H1 (cell line): ENCODE measurements at regions not wholly inside any gene's neighbourhood (a gene's known extent, or its start where the extent isn't known, plus 50 kb on each side); places are given as distances from the start of the nearest gene placed in this dataset.

Source experiments
- CTCF ChIA-PET: fragments of 300-600 bp; sonication (Branson Sonifier 250); formaldehyde crosslinking; loops from one replicate; lab custom pipeline; 2021; ENCODE audit not compliant: partially characterized antibody; lab: Charles Lee
- POLR2A ChIA-PET: fragments of 300-600 bp; sonication (Branson Sonifier 250); formaldehyde crosslinking; loops from one replicate; lab custom pipeline; 2021; ENCODE audit warnings: inconsistent platforms; ENCODE audit not compliant: partially characterized antibody; lab: Charles Lee
- DNase-seq, 2 experiments: peaks; one replicate each; pipeline versions ENCODE4 v3.0.0 to v3.0.0-alpha.2; 2010 to 2022; ENCODE audit warnings: low spot score in 2 of 2, low read depth in 1 of 2, mixed read lengths in 1 of 2
- FAIRE-seq: peaks from 2 replicates; lab custom pipeline; 2011; peaks lifted over from hg19 to GRCh38; lab: Jason Lieb, UNC
- H2AFZ ChIP-seq: 2 replicates; pipeline ENCODE4 v1.8.1; 2012; ENCODE audit warnings: low read length, inconsistent platforms
- H2AK5ac ChIP-seq: 2 replicates; pipeline ENCODE4 v1.6.1; 2013; ENCODE audit warnings: low read depth, low read length
- H2BK120ac ChIP-seq: replicated peaks from 2 replicates; pipeline ENCODE3; 2013; ENCODE audit warnings: low read depth, low read length, inconsistent platforms
- H2BK12ac ChIP-seq: 2 replicates; pipeline ENCODE4 v1.6.1; 2013; ENCODE audit warnings: low read depth, low read length
- H2BK15ac ChIP-seq: 2 replicates; pipeline ENCODE4 v1.6.1; 2013; ENCODE audit warnings: low read length
- H2BK20ac ChIP-seq: 2 replicates; pipeline ENCODE4 v1.6.1; 2013; ENCODE audit warnings: low read length
- H2BK5ac ChIP-seq: 2 replicates; pipeline ENCODE4 v1.6.1; 2013; ENCODE audit warnings: low read depth, low read length
- H3K14ac ChIP-seq: 2 replicates; pipeline ENCODE4 v1.6.1; 2013; ENCODE audit warnings: inconsistent platforms; ENCODE audit not compliant: insufficient read length
- H3K18ac ChIP-seq: 2 replicates; pipeline ENCODE4 v1.6.1; 2013; ENCODE audit warnings: low read length; ENCODE audit errors: extremely low read depth
- H3K23ac ChIP-seq: 2 replicates; pipeline ENCODE4 v1.6.1; 2013; ENCODE audit warnings: inconsistent platforms; ENCODE audit not compliant: insufficient read length
- H3K23me2 ChIP-seq: 2 replicates; pipeline ENCODE4 v1.6.1; 2013; ENCODE audit warnings: low read depth, low read length
- H3K27ac ChIP-seq: 2 replicates; pipeline ENCODE4 v1.6.1; 2011; ENCODE audit warnings: low read depth, low read length, inconsistent platforms
- H3K27me3 ChIP-seq, 4 experiments: replicated peaks in 1 of 4; 1 replicate in 1 of 4; 2 replicates in 3 of 4; pipeline versions ENCODE4 v1.6.1 to v1.8.1; 2011 to 2013; ENCODE audit warnings: low read length in 3 of 4, mild to moderate bottlenecking in 3 of 4, inconsistent platforms in 2 of 4, mixed read lengths in 2 of 4, moderate library complexity in 1 of 4; ENCODE audit not compliant: control insufficient read depth in 3 of 4, insufficient read depth in 3 of 4; ENCODE audit errors: extremely low read depth in 1 of 4
- H3K36me3 ChIP-seq, 4 experiments: 2 replicates each; pipeline versions ENCODE4 v1.6.1 to v1.8.1; 2011 to 2013; ENCODE audit warnings: mild to moderate bottlenecking in 4 of 4, low read length in 3 of 4, moderate library complexity in 2 of 4, control low read depth in 1 of 4, inconsistent platforms in 1 of 4; ENCODE audit not compliant: insufficient read depth in 4 of 4, control insufficient read depth in 2 of 4
- H3K4ac ChIP-seq: replicated peaks from 2 replicates; pipeline ENCODE3; 2013; ENCODE audit warnings: low read length, low read depth, mixed read lengths, inconsistent platforms; ENCODE audit not compliant: insufficient read length
- H3K4me1 ChIP-seq, 4 experiments: replicated peaks in 1 of 4; 1 replicate in 1 of 4; 2 replicates in 3 of 4; pipeline versions ENCODE4 v1.6.1 to v1.8.1; 2011 to 2013; ENCODE audit warnings: low read length in 3 of 4, inconsistent platforms in 2 of 4, mixed read lengths in 1 of 4; ENCODE audit not compliant: insufficient read depth in 4 of 4, control insufficient read depth in 3 of 4
- H3K4me2 ChIP-seq, 2 experiments: 2 replicates each; pipeline versions ENCODE4 v1.6.1 to v1.8.1; 2011 to 2013; ENCODE audit warnings: low read depth in 2 of 2, low read length in 2 of 2, control low read depth in 1 of 2, inconsistent platforms in 1 of 2, mild to moderate bottlenecking in 1 of 2; ENCODE audit not compliant: insufficient read depth in 1 of 2
- H3K4me3 ChIP-seq, 4 experiments: fragments of 200-600, 300-600 bp in 1 of 4; sonication (generic), shearing (Covaris generic), sonication (Bioruptor Twin) in 1 of 4; 2 replicates each; pipeline versions ENCODE4 v1.5.1 to v1.8.1; 2011 to 2016; ENCODE audit warnings: low read length in 4 of 4, low read depth in 3 of 4, control low read depth in 2 of 4, inconsistent platforms in 2 of 4, mild to moderate bottlenecking in 2 of 4, mixed read lengths in 1 of 4, moderate library complexity in 1 of 4; ENCODE audit not compliant: insufficient read depth in 2 of 4; ENCODE audit errors: extremely low read depth in 1 of 4
- H3K56ac ChIP-seq: replicated peaks from 2 replicates; pipeline ENCODE3; 2013; ENCODE audit warnings: low read depth, mild to moderate bottlenecking, mixed read lengths, low read length, inconsistent platforms; ENCODE audit not compliant: insufficient read length
- H3K79me1 ChIP-seq: 2 replicates; pipeline ENCODE4 v1.6.1; 2013; ENCODE audit warnings: low read depth, low read length, control low read depth
- H3K79me2 ChIP-seq, 2 experiments: 2 replicates each; pipeline versions ENCODE4 v1.6.1 to v1.8.1; 2012 to 2013; ENCODE audit warnings: low read length in 2 of 2, mild to moderate bottlenecking in 2 of 2, inconsistent platforms in 1 of 2; ENCODE audit not compliant: insufficient read depth in 2 of 2, control insufficient read depth in 1 of 2
- H3K9ac ChIP-seq, 4 experiments: replicated peaks in 1 of 4; 1 replicate in 1 of 4; 2 replicates in 3 of 4; pipeline versions ENCODE4 v1.6.1 to v1.8.1; 2011 to 2013; ENCODE audit warnings: low read depth in 3 of 4, low read length in 3 of 4, control low read depth in 2 of 4, mild to moderate bottlenecking in 2 of 4, moderate library complexity in 2 of 4, inconsistent platforms in 1 of 4; ENCODE audit errors: extremely low read depth in 1 of 4
- H3K9me3 ChIP-seq, 2 experiments: 2 replicates each; pipeline versions ENCODE4 v1.6.1 to v1.8.1; 2012 to 2013; ENCODE audit warnings: mild to moderate bottlenecking in 2 of 2, moderate library complexity in 2 of 2, control low read depth in 1 of 2, inconsistent platforms in 1 of 2, low read depth in 1 of 2, low read length in 1 of 2, mixed read lengths in 1 of 2; ENCODE audit not compliant: insufficient read depth in 2 of 2
- H4K20me1 ChIP-seq, 2 experiments: replicated peaks in 1 of 2; 2 replicates each; pipeline versions ENCODE3 to v1.8.1; 2011 to 2013; ENCODE audit warnings: inconsistent platforms in 2 of 2, low read length in 2 of 2, mild to moderate bottlenecking in 1 of 2; ENCODE audit not compliant: insufficient read depth in 2 of 2, control insufficient read depth in 1 of 2
- H4K5ac ChIP-seq: 2 replicates; pipeline ENCODE4 v1.6.1; 2013; ENCODE audit warnings: low read length, low read depth, mixed read lengths, inconsistent platforms; ENCODE audit not compliant: insufficient read length
- H4K8ac ChIP-seq: 2 replicates; pipeline ENCODE4 v1.8.0; 2013; ENCODE audit warnings: mild to moderate bottlenecking, moderate library complexity, low read length, inconsistent platforms; ENCODE audit not compliant: insufficient read depth; ENCODE audit errors: extremely low read depth
- H4K91ac ChIP-seq: replicated peaks from 2 replicates; pipeline ENCODE3; 2013; ENCODE audit warnings: low read length, mixed read lengths, inconsistent platforms; ENCODE audit not compliant: insufficient read length
- ASH2L ChIP-seq: fragments of 200-600, 300-600 bp; sonication (generic); IDR thresholded peaks from one replicate; pipeline ENCODE4 v1.7.1; 2017; ENCODE audit warnings: low read length
- ATF3 ChIP-seq: IDR thresholded peaks from 2 replicates; pipeline ENCODE4 v1.6.1; 2011; ENCODE audit warnings: low read depth, mild to moderate bottlenecking, low read length; ENCODE audit not compliant: insufficient read depth
- CTBP2 ChIP-seq: IDR thresholded peaks from 2 replicates; pipeline ENCODE4 v1.7.0; 2011; ENCODE audit warnings: borderline replicate concordance, mild to moderate bottlenecking, moderate library complexity, mixed read lengths, low read length; ENCODE audit not compliant: insufficient read depth, insufficient read length
- HDAC6 ChIP-seq: IDR thresholded peaks from one replicate; pipeline ENCODE4 v1.7.1; 2012; ENCODE audit warnings: low read depth, mild to moderate bottlenecking, inconsistent platforms, low read length, moderate library complexity
- KDM1A ChIP-seq: fragments of 200-600, 300-600 bp; sonication (generic); IDR thresholded peaks from 2 replicates; pipeline ENCODE4 v1.7.1; 2016; ENCODE audit warnings: mild to moderate bottlenecking, low read length, borderline replicate concordance
- RFX5 ChIP-seq: IDR thresholded peaks from 2 replicates; pipeline ENCODE4 v1.6.1; 2011; ENCODE audit warnings: low read depth, low read length, improper control_type of control experiment, borderline replicate concordance
- SIX5 ChIP-seq: IDR thresholded peaks from 2 replicates; pipeline ENCODE4 v1.6.1; 2011; ENCODE audit warnings: mild to moderate bottlenecking, low read depth, low read length
- SP1 ChIP-seq: IDR thresholded peaks from 2 replicates; pipeline ENCODE4 v1.6.1; 2011; ENCODE audit warnings: low read depth, low read length
- TAF1 ChIP-seq: IDR thresholded peaks from 2 replicates; pipeline ENCODE4 v1.6.1; 2011; ENCODE audit warnings: mild to moderate bottlenecking, low read depth, low read length
- TAF7 ChIP-seq: optimal IDR thresholded peaks from 2 replicates; pipeline ENCODE3; 2011; ENCODE audit warnings: low read depth, mild to moderate bottlenecking, inconsistent platforms, low read length, moderate library complexity, borderline replicate concordance
- YY1 ChIP-seq: IDR thresholded peaks from 2 replicates; pipeline ENCODE4 v1.6.1; 2011; ENCODE audit warnings: low read depth, mild to moderate bottlenecking, low read length
- WGBS, 2 experiments: shearing (Covaris generic) in 1 of 2; methylation state at CpG; one replicate each; pipeline versions ENCODE4 v1.1.6 to v1.1.7; 2013 to 2015; ENCODE audit warnings: low lambda C conversion rate in 2 of 2, mixed read lengths in 2 of 2, inconsistent platforms in 1 of 2, low coverage in 1 of 2, missing lambda C conversion rate in 1 of 2; ENCODE audit not compliant: insufficient replicate concordance in 2 of 2, insufficient coverage in 1 of 2, insufficient read length in 1 of 2; ENCODE audit errors: extremely low coverage in 1 of 2, missing lambda C conversion rate in 1 of 2; 5-methylcytosine and 5-hydroxymethylcytosine counted together

DNA sequence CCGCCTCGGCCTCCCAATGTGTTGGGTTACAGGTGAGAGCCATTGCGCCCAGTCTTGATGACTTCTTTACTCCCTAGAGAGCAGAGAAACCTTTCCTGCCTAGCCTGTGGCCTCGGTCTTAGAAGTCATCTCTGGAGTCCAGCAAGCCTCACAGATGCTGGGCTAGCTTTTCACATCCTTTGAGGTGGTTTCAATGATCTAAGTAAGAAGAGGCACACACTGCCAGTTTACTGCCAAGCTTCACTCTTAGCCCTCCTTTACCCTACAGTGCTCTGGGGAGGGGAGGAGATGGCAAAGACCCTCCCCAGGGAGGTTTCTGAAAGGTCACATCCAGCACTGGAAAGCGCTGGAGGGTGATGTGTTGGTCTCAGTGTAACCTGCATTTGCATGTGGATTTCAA, 304.8 kb downstream of the PCNX1 start:
- TF ChIP-seq CTBP2 = no peak
- no peak for TF ChIP-seq HDAC6
- no peak for TF ChIP-seq YY1
- no peak for TF ChIP-seq TAF1
- no peak for TF ChIP-seq ATF3
- TF ChIP-seq KDM1A = no peak
- TF ChIP-seq SP1 = no peak
- TF ChIP-seq SIX5 = no peak
- no peak for TF ChIP-seq ASH2L
- TF ChIP-seq RFX5 = no peak
- no peak for TF ChIP-seq TAF7
- H2BK12ac ChIP-seq = no peak overlapping the region
- no peak overlapping the region for H4K8ac ChIP-seq
- H3K79me2 ChIP-seq = no peaks in the 10 kb centered on the region
- no peaks in the 10 kb centered on the region for H4K20me1 ChIP-seq
- ChIA-PET CTCF (interaction anchor here (0.6 to 1.7 kb wide), 5 partner anchors 23 to 643 kb away, joined by 3 to 4 read pairs (median 3); no protein-coding TSS in a partner anchor), POLR2A (no interaction called here)
- no peak overlapping the region for H2BK120ac ChIP-seq
- H3K56ac ChIP-seq = no peak overlapping the region
- no peaks in the 10 kb centered on the region for H3K79me1 ChIP-seq
- no peak overlapping the region; the same call in 1 of the 2 replicates for H3K27ac ChIP-seq
- H3K9me3 ChIP-seq = no peaks in the 10 kb centered on the region; a peak in 1 of 4 replicates
- H4K91ac ChIP-seq = no peak overlapping the region
- H3K4me3 ChIP-seq = no peak overlapping the region
- FAIRE-seq (no peak), DNase-seq (no peak)
- H2BK20ac ChIP-seq = no peak overlapping the region
- no peak overlapping the region; the same call in 1 of the 2 replicates for H2AK5ac ChIP-seq
- H3K14ac ChIP-seq = no peak overlapping the region
- H2AFZ ChIP-seq = peak overlapping the region; percentile 97; the same call in 1 of the 2 replicates
- no peak overlapping the region for H2BK5ac ChIP-seq
- H3K23ac ChIP-seq = no peak overlapping the region
- no peaks in the 10 kb centered on the region for H3K27me3 ChIP-seq
- no peak overlapping the region for H3K4me2 ChIP-seq
- H3K4ac ChIP-seq = no peak overlapping the region
- 100% methylated on average over 5 of the region's 5 CpGs; no CpG with 5 or more reads in 1 of the 2 experiments for WGBS, 2 experiments
- no peak overlapping the region for H2BK15ac ChIP-seq
- H4K5ac ChIP-seq = no peak overlapping the region
- H3K23me2 ChIP-seq = no peaks in the 10 kb centered on the region; the same call in 1 of the 2 replicates
- H3K18ac ChIP-seq = no peak overlapping the region
- no peaks in the 10 kb centered on the region; a peak in 1 of 8 replicates for H3K36me3 ChIP-seq
- peaks cover 0 to 3% (median under 1%) of the 10 kb centered on the region in 4 experiments; a peak in 3 of 7 replicates for H3K4me1 ChIP-seq
- no peak overlapping the region for H3K9ac ChIP-seq
